ENCODE measurements at regions not wholly inside any gene's neighbourhood (a gene's known extent, or its start where the extent isn't known, plus 50 kb on each side); places are given as distances from the start of the nearest gene placed in this dataset.

DNA sequence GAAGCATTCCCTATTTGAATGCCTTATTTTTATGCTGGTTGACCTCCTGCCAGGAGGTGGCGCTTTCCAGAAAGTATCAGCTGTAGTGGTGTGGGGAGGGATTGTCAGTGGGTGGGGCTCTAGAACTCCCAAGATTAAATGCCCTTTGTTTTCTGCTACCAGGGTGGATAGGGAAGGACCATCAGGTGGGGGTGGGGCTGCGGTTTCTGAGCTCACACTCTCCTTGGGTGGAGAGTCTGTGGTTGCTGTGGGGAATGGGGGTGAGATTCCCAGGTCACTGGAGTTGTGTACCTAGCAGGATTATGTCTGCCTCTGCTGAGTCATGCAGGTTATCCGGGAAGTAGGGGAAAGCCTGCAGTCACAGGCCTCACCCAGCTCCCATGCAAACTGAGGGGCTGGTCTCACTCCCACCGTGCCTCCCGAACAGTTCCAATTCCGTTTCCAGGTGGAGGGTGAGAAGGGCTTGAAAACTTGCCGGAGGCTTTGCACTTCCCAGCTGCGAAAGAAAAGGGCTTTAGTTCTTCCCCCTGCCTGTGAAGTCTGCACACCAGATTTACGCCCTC, 68.3 kb downstream of the ALG10B start:
- H3K9ac ChIP-seq, result no peak overlapping the region

DNA sequence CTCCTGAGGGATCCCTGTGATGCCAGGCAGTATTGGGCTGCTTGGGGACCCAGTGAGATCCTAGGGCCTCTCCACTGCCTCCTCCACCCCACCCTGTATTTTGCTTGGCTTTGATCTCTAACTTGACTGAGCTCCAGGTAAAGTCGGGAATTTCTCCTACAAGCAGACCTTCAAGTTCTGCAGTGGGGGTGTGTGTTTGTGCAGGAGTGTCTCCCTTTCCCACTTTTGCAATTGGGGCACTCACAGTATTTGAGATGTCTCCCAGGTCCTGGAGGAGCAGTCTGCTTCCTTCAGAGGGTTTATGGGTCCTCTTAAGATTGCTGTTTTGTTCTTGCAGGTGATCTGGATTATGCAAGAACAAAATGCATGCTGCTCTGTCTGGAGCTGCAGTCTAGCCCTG, 68.9 kb downstream of the ALG10B start:
- no peak overlapping the region for H3K27ac ChIP-seq
- H3K4me2 ChIP-seq, result no peak overlapping the region
- H2AFZ ChIP-seq (ENCODE audit: low read depth), result no peak overlapping the region
- no peaks in the 10 kb centered on the region for H3K4me1 ChIP-seq (ENCODE audit: low read depth, poor library complexity, severe bottlenecking)
- no peaks in the 10 kb centered on the region for H3K79me2 ChIP-seq (ENCODE audit: insufficient read depth, low read depth)
- no peak overlapping the region for H3K4me3 ChIP-seq (IDR thresholded peaks at IDR 0.05; ENCODE audit: insufficient read depth, low read depth, low read length)
- no peaks in the 10 kb centered on the region for H4K20me1 ChIP-seq (ENCODE audit: insufficient read depth)
- H3K27me3 ChIP-seq (ENCODE audit: insufficient read depth, low read depth), result no peaks in the 10 kb centered on the region
- TF ChIP-seq, protein P1, sequence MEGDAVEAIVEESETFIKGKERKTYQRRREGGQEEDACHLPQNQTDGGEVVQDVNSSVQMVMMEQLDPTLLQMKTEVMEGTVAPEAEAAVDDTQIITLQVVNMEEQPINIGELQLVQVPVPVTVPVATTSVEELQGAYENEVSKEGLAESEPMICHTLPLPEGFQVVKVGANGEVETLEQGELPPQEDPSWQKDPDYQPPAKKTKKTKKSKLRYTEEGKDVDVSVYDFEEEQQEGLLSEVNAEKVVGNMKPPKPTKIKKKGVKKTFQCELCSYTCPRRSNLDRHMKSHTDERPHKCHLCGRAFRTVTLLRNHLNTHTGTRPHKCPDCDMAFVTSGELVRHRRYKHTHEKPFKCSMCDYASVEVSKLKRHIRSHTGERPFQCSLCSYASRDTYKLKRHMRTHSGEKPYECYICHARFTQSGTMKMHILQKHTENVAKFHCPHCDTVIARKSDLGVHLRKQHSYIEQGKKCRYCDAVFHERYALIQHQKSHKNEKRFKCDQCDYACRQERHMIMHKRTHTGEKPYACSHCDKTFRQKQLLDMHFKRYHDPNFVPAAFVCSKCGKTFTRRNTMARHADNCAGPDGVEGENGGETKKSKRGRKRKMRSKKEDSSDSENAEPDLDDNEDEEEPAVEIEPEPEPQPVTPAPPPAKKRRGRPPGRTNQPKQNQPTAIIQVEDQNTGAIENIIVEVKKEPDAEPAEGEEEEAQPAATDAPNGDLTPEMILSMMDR (conservative IDR thresholded peaks at IDR 0.05; ENCODE audit: low read depth, low read length), result no peak
- H3K36me3 ChIP-seq (ENCODE audit: insufficient read depth), result no peaks in the 10 kb centered on the region
- no peak overlapping the region for H3K9ac ChIP-seq

More for the DNA sequence above, 68.3 kb downstream of the ALG10B start:
- Histone ChIP-seq H4K20me1 (ENCODE audit: insufficient read depth) (no peaks in the 10 kb centered on the region), H3K4me2 (no peak overlapping the region), H3K27me3 (ENCODE audit: insufficient read depth, low read depth) (no peaks in the 10 kb centered on the region), H3K4me3 (IDR thresholded peaks at IDR 0.05; ENCODE audit: insufficient read depth, low read depth, low read length) (no peak overlapping the region), H3K4me1 (ENCODE audit: low read depth, poor library complexity, severe bottlenecking) (no peaks in the 10 kb centered on the region), H2AFZ (ENCODE audit: low read depth) (no peak overlapping the region), H3K27ac (no peak overlapping the region), H3K79me2 (ENCODE audit: insufficient read depth, low read depth) (no peaks in the 10 kb centered on the region), H3K36me3 (ENCODE audit: insufficient read depth) (no peaks in the 10 kb centered on the region)
- TF ChIP-seq, protein P1 (conservative IDR thresholded peaks at IDR 0.05; ENCODE audit: low read depth, low read length), result no peak

GRCh38 chr12:38386205-38386985, 69.8 kb downstream of the ALG10B start:
- H2AFZ ChIP-seq (ENCODE audit: low read depth), result no peak overlapping the region
- H3K4me1 ChIP-seq (ENCODE audit: low read depth, poor library complexity, severe bottlenecking), result no peaks in the 10 kb centered on the region
- no peak overlapping the region for H3K27ac ChIP-seq
- no peaks in the 10 kb centered on the region for H4K20me1 ChIP-seq (ENCODE audit: insufficient read depth)
- H3K36me3 ChIP-seq (ENCODE audit: insufficient read depth), result no peaks in the 10 kb centered on the region
- no peak overlapping the region for H3K4me2 ChIP-seq
- H3K9ac ChIP-seq, result no peak overlapping the region
- TF ChIP-seq, protein P1 (conservative IDR thresholded peaks at IDR 0.05; ENCODE audit: low read depth, low read length), result no peak
- no peaks in the 10 kb centered on the region for H3K27me3 ChIP-seq (ENCODE audit: insufficient read depth, low read depth)
- no peaks in the 10 kb centered on the region for H3K79me2 ChIP-seq (ENCODE audit: insufficient read depth, low read depth)
- H3K4me3 ChIP-seq (IDR thresholded peaks at IDR 0.05; ENCODE audit: insufficient read depth, low read depth, low read length), result no peak overlapping the region

DNA sequence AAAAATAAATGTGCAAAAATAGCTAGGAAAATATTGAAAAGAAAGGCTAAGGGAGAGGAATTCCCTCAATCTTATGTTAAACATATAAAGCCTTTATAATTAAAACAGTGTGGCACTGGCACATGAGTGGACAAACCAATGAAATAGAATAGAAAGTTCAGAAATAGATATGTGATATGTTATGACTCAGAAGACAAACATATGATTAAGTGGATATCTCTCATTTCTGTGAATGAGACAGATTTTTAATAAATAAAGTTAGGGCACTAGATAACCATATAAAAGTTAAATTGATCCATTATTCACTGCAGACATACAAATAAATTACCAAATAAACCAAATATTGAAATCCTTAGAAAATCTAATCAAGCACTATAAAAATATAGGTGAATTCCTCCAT, 73.0 kb downstream of the ALG10B start:
- Histone ChIP-seq H3K27me3 (ENCODE audit: insufficient read depth, low read depth) (no peaks in the 10 kb centered on the region), H3K4me1 (ENCODE audit: low read depth, poor library complexity, severe bottlenecking) (no peaks in the 10 kb centered on the region)
- TF ChIP-seq, protein P1 (conservative IDR thresholded peaks at IDR 0.05; ENCODE audit: low read depth, low read length), result no peak

More for the DNA sequence above, 73.0 kb downstream of the ALG10B start:
- Histone ChIP-seq H3K27ac (no peak overlapping the region), H3K9ac (no peak overlapping the region), H3K4me3 (IDR thresholded peaks at IDR 0.05; ENCODE audit: insufficient read depth, low read depth, low read length) (no peak overlapping the region), H2AFZ (ENCODE audit: low read depth) (no peak overlapping the region), H3K4me2 (no peak overlapping the region), H3K79me2 (ENCODE audit: insufficient read depth, low read depth) (no peaks in the 10 kb centered on the region), H4K20me1 (ENCODE audit: insufficient read depth) (no peaks in the 10 kb centered on the region), H3K36me3 (ENCODE audit: insufficient read depth) (no peaks in the 10 kb centered on the region)
